Prostate gland (tissue), 2 donors: ENCODE measurements at regions not wholly inside any gene's neighbourhood (a gene's known extent, or its start where the extent isn't known, plus 50 kb on each side); places are given as distances from the start of the nearest gene placed in this dataset.

Source experiments
- DNase-seq: peaks from one replicate; pipeline ENCODE4 v3.0.0-alpha.2; 2019; ENCODE audit warnings: low spot score
- H3K27ac ChIP-seq, 2 donors: fragments of 200-600 bp; sonication (generic); 2 replicates each; pipeline ENCODE4 v1.5.1; 2017 to 2019
- H3K27me3 ChIP-seq: fragments of 200-600 bp; sonication (generic); replicated peaks from 2 replicates; pipeline ENCODE4 v1.5.1; 2019; ENCODE audit not compliant: insufficient read depth
- H3K36me3 ChIP-seq, 2 donors: fragments of 200-600 bp; sonication (generic); 1 replicate in 1 of 2; 2 replicates in 1 of 2; pipeline versions ENCODE4 v1.5.1 to v1.8.1; 2017 to 2019
- H3K4me1 ChIP-seq: fragments of 200-600 bp; sonication (generic); replicated peaks from 2 replicates; pipeline ENCODE4 v1.5.1; 2019
- H3K4me3 ChIP-seq, 2 donors: fragments of 200-600 bp; sonication (generic); 2 replicates each; pipeline ENCODE4 v1.5.1; 2017 to 2019
- H3K9me3 ChIP-seq: fragments of 200-600 bp; sonication (generic); 2 replicates; pipeline ENCODE4 v1.5.1; 2017
- POLR2A ChIP-seq: fragments of 450-650 bp; IDR thresholded peaks from one replicate; pipeline ENCODE4 v1.6.1; 2016; ENCODE audit warnings: antibody characterized with exemption, mild to moderate bottlenecking
- POLR2AphosphoS5 ChIP-seq: sonication (generic); formaldehyde crosslinking; IDR thresholded peaks from one replicate; pipeline ENCODE4 v1.6.1; 2017; ENCODE audit warnings: antibody characterized with exemption
- WGBS: methylation state at CpG from one replicate; pipeline ENCODE4 v1.1.5; 2018; 5-methylcytosine and 5-hydroxymethylcytosine counted together
- intact Hi-C: fragments of 100-400 bp; cut with DNase I; formaldehyde crosslinking; loops from one replicate; pipeline ENCODE4 v1.14.2; 2022
- TF ChIP-seq, protein P1 (sequence below), 4 experiments: fragments of 200-600 bp in 2 of 4; fragments of 450-650 bp in 2 of 4; sonication (generic) in 2 of 4; IDR thresholded peaks; 1 replicate in 3 of 4; 2 replicates in 1 of 4; pipeline ENCODE4 v1.5.1; 2016 to 2019; ENCODE audit warnings: antibody characterized with exemption in 4 of 4, mild to moderate bottlenecking in 2 of 4, moderate library complexity in 2 of 4

DNA sequence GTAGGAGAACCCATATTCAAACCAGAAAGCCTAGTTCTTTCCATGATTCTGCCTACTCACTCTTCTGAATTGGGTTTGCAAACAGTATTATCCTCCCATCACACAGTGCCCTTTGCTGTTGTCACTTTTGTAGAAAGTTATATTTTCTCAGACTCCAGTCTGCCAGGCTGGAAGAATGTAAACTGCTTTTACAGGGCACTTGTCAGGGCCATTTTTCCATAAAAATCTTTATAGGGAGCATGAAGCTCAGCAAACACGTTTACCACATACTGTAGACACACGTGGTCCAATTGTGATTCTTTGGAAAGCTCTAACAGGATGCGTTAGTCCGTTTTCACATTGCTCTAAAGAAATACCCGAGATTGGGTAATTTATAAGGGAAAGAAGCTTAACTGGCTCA is 204.0 kb downstream of the KCNN2 start:
- 29% methylated on average over 5 of the region's 5 CpGs for WGBS

GRCh38 chr5:114565139-114565538 is 203.3 kb downstream of the KCNN2 start:
- Histone ChIP-seq H3K27ac (peak overlapping the region in 1 of 2 donors; percentile 32), H3K9me3 (no peaks in the 10 kb centered on the region), H3K36me3 (no peaks in the 10 kb centered on the region), H3K4me1 (no peaks in the 10 kb centered on the region), H3K4me3 (no peak overlapping the region), H3K27me3 (no peaks in the 10 kb centered on the region)
- TF ChIP-seq, protein P1, sequence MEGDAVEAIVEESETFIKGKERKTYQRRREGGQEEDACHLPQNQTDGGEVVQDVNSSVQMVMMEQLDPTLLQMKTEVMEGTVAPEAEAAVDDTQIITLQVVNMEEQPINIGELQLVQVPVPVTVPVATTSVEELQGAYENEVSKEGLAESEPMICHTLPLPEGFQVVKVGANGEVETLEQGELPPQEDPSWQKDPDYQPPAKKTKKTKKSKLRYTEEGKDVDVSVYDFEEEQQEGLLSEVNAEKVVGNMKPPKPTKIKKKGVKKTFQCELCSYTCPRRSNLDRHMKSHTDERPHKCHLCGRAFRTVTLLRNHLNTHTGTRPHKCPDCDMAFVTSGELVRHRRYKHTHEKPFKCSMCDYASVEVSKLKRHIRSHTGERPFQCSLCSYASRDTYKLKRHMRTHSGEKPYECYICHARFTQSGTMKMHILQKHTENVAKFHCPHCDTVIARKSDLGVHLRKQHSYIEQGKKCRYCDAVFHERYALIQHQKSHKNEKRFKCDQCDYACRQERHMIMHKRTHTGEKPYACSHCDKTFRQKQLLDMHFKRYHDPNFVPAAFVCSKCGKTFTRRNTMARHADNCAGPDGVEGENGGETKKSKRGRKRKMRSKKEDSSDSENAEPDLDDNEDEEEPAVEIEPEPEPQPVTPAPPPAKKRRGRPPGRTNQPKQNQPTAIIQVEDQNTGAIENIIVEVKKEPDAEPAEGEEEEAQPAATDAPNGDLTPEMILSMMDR (IDR thresholded peaks at IDR 0.05): no peak
- TF ChIP-seq POLR2AphosphoS5 (no peak), POLR2A (no peak)
- intact Hi-C loops: no loop called here
- no peak for DNase-seq
- 14% methylated on average over 2 of the region's 2 CpGs for WGBS

More for the DNA sequence above, 204.0 kb downstream of the KCNN2 start:
- Histone ChIP-seq H3K27ac (no peak overlapping the region), H3K27me3 (no peaks in the 10 kb centered on the region), H3K4me3 (no peak overlapping the region), H3K36me3 (no peaks in the 10 kb centered on the region), H3K4me1 (no peaks in the 10 kb centered on the region), H3K9me3 (no peaks in the 10 kb centered on the region)
- peak; percentile 67 for DNase-seq
- no peak for TF ChIP-seq POLR2A
- peak; percentile 85 for TF ChIP-seq POLR2AphosphoS5
- intact Hi-C loops: no loop called here

DNA sequence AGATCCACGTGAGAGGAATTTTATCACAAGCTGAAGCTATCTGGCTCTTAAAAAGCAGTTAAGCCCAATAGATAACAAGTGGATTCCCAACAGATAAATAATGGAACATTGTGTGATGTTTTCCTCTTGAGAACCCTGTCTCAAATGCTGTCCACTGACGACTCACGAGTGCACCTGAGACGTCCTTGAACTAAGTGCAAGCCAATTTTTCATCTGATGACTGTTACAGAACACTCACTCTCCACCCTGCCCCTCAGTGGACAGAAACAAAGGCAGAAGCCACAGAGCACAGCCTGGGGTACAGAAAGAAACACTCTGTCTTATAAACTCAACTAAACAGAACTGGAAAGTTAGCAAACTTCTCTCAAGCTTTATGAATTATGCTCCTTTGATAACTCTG is 199.5 kb downstream of the KCNN2 start:
- H3K36me3 ChIP-seq: no peaks in the 10 kb centered on the region
- H3K27me3 ChIP-seq: no peaks in the 10 kb centered on the region
- intact Hi-C loops: no loop called here
- H3K4me1 ChIP-seq: no peaks in the 10 kb centered on the region
- no peak for TF ChIP-seq POLR2A
- TF ChIP-seq, protein P1 (IDR thresholded peaks at IDR 0.05): no peak
- no peak for TF ChIP-seq POLR2AphosphoS5
- no peak overlapping the region for H3K27ac ChIP-seq
- WGBS: 38% methylated on average over 4 of the region's 4 CpGs
- H3K9me3 ChIP-seq: no peaks in the 10 kb centered on the region
- no peak for DNase-seq
- H3K4me3 ChIP-seq: no peak overlapping the region
